HG02763 (cell line): ENCODE measurements at regions not wholly inside any gene's neighbourhood (a gene's known extent, or its start where the extent isn't known, plus 50 kb on each side); places are given as distances from the start of the nearest gene placed in this dataset.
"Not testable (repeated sequence)": the region's sequence is repeated elsewhere in the genome, so short reads cannot be mapped to it uniquely, and the experiment has no call there.

ENCODE experiments used
- ATAC-seq: cut with Tn5 transposase; IDR thresholded peaks from one replicate; pipeline ENCODE4 v1.9.1; 2021; ENCODE audit warnings: mild to moderate bottlenecking, moderate library complexity; ENCODE audit not compliant: unreplicated experiment

DNA sequence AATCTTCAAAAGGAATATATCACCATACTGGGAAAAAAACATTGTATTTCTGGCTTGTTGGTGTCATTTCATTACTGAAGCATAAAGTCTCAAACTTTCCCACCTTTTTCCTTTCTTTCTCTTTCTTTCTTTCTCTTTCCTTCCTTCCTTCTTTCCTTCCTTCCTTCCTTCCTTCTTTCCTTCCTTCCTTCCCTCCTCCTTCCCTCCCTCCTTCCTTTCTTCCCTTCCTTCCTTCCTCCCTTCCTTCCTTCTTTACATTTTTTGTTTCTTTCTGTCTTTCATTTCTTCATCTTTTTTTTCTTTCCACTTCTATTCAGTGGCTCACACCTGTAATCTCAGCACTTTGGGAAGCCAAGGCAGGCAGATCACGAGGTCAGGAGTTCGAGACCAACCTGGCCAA is 1160.7 kb downstream of the PCDH7 start:
- ATAC-seq: not testable (repeated sequence)

DNA sequence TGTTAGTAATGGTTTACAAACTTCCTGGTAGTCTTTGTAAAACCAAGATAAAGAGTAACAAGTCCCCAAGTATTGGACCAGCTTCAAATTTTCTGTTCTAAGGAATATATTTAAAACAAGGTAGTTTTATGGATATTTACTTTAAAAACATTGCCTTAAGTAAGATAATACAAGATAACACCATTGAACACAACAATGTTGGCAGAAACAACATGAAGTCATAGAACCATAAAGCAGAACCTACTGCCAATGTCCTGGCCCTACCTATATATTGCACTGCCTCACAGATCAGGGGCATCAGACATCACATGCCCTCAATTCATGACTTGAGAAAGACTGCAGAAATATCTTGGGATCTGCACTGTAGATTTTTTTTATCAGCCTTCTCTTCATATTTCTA is 1176.2 kb downstream of the PCDH7 start:
- ATAC-seq: no peak

DNA sequence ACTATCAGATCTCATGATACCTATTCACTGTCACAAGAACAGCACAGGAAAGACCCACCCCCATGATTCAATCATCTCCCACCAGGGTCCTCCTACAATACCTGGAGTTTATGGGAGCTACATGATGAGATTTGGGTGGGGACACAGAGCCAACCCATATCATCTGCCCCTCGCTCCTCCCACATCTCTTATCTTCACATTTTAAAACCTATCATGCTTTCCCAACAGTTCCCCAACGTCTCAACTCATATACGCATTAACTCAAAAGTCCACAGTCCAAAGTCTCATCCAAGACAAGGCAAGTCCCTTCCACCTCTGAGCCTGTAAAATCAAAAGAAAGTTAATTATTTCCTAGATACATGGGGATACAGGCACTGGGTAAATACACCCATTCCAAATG is 1185.2 kb downstream of the PCDH7 start:
- ATAC-seq: no peak

DNA sequence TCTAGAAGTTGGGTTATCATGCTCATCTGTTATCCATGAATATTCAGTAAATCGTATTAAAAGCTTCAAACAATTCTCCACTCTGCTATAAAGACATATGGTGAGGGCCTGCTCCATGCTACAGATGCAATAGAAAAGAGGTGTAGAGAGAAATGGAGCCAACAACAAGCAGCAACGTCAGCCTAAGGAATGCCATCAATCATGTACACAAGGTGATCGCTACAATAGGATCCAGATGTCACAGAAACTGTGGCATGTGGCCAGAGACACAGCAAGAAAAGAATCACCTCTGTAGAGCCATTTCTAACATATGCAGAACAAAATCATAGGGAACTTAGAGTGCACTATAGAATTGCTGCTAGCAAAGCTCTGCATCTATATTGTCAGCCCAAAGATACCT is 1188.1 kb downstream of the PCDH7 start:
- no peak for ATAC-seq

DNA sequence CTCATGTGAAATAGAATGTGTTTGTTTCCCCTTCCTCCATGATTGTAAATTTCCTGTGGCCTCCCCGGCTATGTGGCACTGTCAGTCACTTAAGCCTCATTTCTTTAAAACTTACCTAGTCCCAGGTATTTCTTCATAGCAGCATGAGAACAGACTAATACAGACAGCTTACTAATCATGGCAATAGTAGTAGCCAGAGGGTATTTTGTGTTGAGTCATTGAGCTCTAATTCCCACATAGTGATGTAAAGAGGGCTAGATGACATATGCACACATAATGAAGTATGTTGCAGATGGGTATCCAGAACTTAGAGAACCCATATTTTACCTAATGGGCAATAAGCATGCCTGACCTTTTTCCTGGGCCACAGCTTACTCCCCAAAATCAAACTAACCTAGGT is 1197.2 kb downstream of the PCDH7 start:
- no peak for ATAC-seq

DNA sequence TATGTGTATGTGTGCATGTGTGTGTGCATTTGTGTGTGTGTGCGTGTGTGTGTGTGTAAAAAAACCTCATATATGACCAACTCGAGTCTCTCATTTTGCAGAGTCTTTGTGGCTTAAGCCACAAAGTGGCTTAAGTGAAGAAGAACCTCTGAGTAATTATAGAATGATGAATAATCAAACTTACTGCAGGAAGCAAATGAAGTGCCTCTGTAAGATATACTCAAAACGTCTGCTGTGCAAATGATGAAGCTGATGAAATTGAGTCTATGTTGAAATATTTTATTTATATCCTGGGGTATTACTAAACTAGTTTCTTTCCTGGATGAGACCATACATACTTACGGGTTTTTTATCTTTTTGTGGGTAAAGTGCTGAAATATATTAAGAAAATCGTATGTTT is 1198.7 kb downstream of the PCDH7 start:
- ATAC-seq: no peak

DNA sequence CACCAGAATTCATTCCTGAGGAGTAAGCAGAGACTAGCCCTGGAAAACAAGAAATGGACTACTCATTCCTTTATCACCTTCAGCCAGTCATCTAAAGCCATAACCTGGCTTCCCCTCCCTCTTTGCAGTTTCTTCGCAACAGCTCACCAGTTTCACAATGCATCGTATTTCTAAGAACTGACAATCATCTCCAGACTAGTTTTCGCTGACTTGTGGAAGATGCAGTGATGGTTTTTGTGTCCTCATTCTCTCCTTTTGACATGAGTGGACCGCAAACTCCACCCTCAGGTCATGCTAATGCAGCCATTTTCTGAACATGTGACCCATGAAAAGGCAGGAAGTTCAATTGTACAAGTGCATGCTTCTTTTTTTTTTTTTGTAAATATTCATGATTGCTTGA is 1203.5 kb downstream of the PCDH7 start:
- ATAC-seq: no peak

DNA sequence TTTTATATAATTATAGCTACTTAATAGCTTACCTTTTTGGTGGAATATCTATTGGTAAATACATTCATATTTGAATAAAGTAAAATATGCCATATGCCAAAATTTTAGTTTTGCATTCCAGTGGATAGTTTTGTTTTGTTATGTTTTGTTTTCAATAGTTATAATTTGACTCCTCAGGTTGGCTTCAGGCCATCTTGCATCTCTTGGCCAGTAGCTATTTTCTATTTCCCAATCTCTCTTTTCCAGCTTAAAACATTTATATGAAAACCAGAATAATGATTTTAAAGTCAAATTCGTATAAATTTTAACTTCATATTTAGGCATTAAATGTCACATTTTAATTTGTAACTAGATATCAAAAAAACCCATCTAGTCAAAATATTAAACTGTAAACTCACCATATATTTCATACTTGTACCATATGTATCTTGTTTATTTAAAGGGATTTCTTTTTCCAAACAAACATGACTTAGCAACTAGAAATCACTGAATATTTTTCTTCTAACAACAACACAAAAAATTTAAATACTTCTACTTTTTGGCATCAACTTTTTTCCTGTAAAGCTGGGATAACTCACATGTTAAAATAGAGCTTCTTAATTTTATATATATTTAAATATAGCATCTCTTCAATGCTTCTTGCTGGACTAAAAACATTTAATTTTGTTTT is 1209.6 kb downstream of the PCDH7 start:
- no peak for ATAC-seq

DNA sequence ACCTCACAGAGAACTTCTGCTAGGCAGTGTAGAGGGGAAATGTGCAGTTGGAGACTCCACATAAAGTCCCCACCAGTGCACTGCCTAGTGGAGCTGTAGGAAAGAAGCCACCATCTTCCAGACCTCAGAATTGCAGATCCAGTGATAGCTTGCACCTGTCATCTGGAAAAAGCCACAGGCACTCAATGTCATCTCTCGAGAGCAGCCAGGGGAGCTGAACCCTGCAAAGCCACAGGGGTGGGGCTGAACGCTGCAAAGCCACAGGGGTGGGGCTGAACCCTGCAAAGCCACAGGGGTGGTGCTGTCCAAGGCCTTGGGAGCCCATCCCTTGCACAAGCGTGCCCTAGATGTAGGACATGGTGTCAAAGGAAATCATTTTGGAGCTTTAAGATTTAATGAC is 1226.3 kb downstream of the PCDH7 start:
- no peak for ATAC-seq

DNA sequence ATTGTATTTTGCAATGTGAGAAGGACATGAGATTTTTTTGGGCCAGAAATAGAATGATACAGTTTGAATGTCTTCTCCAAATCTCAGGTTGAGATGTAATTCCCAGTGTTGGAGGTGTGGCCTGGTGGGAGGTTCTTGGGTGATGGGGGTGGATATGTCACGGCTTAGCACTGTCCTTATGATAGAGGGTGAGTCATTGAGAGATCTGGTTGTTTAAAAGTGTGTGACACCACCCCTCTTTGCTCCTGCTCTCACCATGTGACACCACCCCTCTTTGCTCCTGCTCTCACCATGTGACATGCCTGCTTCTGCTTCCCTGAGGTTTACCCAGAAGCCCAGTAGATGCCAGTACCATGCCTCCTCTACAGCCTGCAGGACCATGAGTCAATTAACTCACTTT is 1226.9 kb downstream of the PCDH7 start:
- ATAC-seq: no peak

DNA sequence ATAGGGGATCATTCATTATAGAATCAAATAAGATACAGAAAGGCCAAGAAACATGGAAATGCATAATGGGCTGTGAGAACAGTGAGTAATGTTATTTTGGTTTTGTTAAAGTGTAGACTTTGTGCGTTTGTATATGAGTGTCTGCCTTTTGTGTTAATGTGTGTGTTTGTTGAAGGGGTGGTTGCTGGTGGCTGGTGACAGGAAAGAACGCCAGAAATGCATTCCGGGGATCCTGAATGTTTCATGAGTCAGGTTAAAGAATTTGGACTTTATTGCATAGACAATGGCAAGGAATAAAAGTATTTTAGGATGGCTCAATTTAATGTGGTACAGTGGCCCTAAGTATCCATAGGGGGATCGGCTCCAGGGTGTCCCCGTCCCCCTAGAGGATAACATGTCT is 1228.9 kb downstream of the PCDH7 start:
- ATAC-seq: no peak

DNA sequence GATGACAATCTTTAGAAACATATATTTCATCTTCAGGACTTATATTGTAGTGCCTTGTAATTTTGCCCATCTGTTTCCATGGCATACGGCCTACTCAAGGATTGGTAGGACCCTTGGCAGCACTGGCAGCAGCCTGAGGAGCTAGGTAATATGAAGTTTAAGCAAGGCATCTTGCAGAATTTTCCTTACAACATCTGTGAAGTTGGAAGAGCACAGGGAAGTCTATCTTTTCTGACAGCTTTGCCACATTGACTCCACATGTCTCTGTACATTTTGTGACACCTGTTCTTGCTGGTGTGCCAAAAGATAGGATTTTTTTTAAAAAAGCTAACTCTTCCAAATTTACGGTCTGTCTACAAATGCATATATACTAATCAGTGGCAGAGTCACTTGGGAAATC is 1235.2 kb downstream of the PCDH7 start:
- no peak for ATAC-seq

DNA sequence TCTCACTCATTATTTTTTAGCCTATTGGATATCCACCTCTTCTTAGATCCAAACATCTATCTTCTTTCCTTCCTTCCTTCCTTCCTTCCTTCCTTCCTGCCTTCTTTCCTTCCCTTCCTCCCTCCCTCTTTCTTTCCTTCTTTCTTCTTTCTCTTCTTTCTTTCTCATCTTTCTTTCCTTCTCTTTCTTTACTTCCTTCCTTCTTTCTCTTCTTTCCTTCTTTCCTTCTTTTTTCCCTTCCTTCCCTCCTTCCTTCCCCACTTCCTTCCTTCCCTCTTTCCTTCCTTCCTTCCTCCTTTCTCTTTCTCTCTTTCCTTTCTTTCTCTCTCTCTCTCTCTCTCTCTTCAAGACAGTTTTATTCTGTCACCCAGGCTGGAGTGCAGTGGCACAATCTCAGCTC is 1239.8 kb downstream of the PCDH7 start:
- ATAC-seq: no peak

DNA sequence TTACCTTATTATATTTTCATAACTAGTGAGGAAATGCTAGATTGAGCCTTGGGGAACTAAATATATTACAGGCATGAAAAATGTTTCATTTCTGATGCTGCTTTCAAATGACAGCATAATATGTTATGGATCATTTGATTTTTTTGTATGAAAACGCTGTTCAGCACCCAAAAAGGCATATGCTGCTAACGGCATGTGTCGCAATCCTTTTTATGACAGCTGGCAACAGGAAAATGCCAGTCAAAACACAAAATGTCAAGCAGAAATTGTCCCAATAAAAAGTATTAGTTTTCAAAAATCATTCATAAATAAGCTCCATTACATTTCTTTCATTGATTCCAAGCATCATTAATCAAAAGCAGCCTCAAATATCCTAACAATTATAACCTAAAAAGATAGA is 1244.5 kb downstream of the PCDH7 start:
- ATAC-seq: no peak

DNA sequence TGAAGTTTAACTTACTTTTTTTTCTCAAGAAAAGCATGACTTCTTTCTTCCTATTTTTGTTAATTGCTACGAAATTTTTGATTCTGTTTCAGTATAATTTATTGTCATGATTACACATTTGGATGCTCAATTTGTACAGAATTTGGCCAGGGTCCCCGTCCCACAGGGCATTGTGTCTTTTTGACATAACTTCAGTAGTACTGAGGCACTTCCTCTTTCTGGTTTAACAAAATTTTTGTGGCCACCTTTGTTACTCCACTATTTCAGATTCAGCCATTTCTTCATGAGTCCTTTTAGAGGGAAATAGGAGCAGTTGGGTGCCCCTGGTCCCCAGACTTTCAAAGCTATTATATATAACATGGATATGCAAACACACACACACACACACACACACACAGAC is 1248.7 kb downstream of the PCDH7 start:
- ATAC-seq: no peak

DNA sequence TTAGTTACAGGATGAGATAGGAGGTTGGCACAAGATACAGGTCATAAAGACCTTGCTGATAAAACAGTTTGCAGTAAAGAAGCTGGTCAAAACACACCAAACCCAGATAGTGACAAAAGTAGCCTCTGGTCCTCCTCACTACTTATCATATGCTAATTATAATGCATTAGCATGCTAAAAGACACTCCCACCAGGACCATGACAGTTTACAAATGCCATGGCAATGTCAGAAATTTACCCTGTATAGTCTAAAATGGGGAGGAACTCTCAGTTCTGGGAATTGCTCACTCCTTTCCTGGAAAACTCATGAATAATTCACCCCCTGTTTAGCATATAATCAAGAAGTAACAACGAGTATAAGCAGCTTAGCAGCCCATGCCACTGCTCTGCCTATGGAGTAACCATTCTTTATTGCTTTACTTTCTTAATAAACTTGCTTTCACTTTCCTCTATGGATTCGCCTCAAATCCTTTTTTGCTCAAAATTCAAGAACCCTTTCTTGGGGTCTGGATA is 1254.4 kb downstream of the PCDH7 start:
- ATAC-seq: no peak

DNA sequence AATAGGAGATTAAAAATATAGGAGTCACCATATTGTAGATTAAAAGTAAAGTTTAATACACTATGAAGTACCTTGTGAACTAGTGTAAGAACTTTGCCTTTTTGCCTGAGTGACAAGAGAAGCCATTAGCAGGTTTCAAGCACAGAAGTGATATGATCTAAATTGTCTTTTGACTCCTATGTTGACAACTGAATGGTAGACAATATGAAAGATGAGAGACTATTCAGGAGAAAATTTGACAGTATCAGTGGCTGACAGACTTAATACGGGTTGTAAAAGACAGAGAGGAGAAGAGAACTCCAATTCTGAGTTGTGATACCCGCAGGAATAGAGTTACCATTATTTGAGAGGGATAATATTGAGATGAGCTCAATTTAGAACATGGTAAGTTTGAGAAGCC is 1259.8 kb downstream of the PCDH7 start:
- ATAC-seq: no peak

DNA sequence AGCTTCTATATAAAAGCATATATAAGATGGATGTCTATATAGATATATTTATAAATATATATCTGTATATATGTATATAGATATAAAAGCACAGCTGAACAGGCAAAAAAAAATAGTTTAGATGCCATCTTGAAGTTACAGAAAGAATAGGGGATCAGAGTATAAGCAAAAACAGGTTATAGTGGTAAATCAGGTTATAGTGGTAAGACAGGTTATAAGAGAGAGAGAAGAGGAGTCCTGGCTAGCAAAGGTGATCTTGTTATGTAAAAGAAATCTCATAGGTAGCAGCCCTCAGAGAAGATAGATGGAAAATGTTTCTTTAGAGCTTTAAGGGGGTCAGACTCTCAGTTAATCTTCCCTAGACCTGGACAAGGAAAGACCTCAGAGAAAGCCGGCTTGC is 1263.1 kb downstream of the PCDH7 start:
- no peak for ATAC-seq

DNA sequence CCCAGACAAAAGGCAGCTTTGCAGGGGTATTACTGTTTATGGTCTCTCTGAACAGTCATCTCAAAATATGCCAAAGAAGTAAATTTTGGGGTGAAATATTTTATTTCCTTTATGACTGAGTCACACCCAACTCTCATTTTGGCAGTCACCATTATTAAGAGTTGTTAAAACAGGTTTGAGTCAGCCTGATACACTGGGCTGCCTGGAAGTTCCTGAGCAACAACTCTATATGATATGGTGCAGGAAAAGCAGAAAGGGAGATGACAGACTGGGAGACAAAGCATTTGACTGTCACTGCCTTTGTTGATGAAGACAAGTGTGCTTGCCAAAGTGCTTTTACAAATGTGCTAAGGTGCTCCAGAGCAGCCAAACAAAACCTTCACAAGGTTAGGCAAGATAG is 1263.5 kb downstream of the PCDH7 start:
- no peak for ATAC-seq

DNA sequence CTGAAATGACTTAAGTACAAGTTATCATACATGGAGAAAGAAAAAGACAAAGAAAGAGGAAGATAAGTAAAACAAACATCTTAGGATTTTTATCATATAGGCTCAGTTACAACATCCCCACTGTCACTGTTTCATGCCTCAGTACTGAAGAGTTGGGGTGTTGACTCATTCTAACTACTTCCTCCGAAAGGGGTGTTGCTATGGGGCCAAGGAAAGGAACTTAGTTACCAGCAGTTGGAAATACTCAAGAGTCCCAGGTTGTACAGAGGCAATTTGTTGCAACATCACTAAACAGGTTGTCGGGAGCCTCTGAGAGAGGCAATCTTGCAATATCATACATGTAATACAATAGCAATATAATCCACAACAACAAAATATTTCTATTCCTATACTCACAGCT is 1264.7 kb downstream of the PCDH7 start:
- no peak for ATAC-seq

DNA sequence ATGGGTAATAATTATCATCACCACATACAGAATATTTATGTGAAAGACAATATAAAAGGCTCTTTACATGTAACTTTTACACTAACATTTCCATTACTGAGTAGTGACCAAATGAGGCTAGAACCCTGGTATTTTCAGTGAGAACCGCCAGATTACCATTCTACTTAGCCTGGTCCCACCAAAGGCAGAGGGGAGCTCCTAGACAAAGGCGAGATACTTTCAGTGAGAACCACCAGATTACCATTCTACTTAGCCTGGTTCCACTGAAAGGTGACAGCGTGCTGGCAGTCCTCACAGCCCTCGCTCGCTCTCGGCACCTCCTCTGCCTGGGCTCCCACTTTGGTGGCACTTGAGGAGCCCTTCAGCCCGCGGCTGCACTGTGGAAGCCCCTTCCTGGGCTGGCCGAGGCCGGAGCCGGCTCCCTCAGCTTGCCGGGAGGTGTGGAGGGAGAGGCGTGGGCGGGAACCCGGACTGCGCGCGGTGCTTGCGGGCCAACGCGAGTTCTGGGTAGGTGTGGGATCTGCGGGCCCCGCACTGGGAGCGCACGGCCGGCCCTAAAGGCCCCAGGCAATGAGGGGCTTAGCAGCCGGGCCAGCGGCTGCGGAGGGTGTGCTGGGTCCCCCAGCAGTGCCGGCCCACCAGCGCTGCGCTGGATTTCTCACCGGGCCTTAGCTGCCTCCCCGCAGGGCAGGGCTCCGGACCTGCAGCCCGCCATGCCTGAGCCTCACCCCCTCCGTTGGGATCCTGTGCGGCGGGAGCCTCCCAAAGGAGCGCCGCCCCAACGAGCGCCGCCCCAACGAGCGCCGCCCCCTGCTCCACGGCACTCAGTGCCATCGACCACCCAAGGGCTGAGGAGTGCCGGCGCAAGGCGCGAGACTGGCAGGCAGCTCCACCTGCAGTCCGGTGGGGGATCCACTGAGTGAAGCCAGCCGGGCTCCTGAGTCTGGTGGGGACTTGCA is 1276.1 kb downstream of the PCDH7 start:
- ATAC-seq: no peak

DNA sequence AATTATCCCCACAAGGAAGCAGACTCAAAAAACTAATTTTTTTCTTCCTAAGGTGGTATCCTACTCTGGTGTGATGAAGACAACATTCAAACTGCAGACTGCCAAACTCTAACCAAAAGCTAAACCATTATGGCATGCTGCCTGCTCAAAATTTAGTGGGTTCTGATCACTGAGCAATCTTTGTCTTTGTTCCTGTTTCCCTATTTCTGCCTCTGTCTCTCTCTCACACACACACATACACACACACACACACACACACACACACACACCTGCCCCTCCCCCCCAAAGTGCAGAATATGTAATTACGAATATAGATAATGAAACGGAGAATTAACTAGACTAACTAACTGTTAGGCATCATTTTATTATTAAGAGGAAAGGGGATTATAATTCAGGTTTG is 1278.6 kb downstream of the PCDH7 start:
- ATAC-seq: no peak
